NCI-H446 (cell line): ENCODE measurements at regions not wholly inside any gene's neighbourhood (a gene's known extent, or its start where the extent isn't known, plus 50 kb on each side); places are given as distances from the start of the nearest gene placed in this dataset.
A peak's percentile ranks its signal among the peaks of the same experiment; 100 is the strongest.

Experiments used
- DNase-seq, 2 experiments: peaks; one replicate each; lab custom pipeline; 2025; lab: John Stamatoyannopoulos, UW

DNA sequence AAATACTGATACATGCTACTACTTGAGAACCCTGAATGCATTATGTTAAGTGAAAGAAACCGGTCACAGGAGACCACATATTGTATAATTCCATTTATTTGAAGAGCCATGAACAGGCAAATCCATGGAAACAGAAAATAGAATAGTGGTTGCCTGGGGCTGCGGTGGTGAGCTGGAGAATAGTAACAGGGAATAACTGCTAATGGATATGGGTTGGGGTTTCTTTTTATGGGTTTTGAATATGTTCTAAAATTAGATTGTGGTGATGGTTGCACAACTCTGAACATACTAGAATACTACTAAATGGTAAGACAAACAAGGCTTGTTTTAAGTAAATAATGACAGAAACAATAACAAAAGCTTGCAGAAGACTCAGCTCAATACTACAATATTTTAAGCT, 293.0 kb downstream of the BTG1 start:
- DNase-seq, result no peak

DNA sequence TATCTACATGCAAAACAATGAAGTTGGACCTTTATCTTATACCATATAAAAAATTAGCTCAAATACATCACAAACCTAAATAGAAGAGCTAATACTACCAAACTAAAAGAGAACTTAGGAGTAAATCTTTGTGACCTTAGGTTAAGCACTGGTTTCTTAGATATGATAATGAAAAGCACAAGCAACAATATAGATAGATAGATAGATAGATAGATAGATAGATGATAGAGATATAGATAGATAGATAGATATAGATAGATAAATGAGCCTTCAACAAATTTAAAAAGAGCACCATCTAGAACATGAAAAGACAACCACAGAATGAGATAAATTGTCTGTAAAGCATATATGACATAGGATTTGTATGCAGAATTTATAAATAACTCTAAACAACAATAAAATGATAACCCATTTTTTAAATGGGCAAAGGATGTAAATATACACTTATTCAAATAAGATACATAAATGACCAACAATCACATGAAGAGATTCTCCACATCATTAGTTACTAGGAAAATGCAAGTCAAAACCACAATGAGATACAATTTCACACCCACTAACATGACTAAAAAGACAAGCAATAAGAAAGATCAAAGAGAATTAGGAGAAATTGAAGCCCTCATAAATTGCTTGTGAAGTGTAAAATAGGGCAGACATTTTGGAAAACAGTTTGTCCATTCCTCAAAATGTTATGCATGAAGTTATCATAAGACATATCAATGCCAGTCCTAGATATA, 293.7 kb downstream of the BTG1 start:
- no peak for DNase-seq

DNA sequence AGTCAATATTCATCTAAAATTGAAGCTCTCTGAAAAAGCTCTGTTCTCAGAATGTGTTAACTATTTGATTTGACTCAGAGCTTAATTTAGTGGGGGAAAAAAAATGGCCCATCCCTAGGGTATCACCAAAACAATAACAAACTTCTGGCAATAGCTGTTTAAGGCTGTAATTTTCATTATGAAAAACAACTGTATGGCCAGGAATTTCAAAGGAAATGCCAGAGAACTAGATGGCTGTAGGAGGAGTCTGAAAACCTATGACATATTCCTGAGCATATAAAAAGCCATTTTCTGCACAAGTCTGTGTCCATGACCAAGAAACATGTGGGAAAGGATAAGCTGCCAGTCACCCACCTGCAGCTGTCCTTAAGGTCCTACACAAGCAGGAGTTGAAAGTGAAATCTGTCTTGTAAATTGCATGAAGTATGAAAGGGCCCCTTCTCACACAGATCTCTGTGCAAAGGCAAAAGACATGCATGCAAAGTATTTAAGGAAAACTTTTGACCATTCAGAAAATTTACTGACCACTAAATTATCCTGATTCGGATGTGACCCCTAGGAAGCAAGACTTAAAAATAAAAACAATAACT, 299.1 kb downstream of the BTG1 start:
- no peak for DNase-seq

DNA sequence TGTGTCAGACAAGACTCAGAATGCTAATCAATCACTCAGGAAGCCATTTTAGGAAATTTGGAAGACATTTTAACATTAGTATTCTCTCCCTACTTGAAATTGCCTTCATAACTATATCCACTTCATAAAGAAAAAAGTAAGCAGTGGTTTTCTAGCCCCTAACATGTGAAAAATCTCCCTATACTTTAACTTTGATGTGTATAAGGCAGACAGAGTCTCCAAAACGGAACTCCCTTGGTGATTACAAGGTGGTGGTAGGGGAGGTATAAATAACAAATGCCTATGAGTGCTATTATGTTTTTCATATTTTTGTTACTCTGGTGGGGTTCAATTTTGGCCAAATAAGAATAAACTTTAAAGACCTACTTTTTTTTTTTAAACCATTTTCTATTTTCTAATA, 300.3 kb downstream of the BTG1 start:
- no peak for DNase-seq

DNA sequence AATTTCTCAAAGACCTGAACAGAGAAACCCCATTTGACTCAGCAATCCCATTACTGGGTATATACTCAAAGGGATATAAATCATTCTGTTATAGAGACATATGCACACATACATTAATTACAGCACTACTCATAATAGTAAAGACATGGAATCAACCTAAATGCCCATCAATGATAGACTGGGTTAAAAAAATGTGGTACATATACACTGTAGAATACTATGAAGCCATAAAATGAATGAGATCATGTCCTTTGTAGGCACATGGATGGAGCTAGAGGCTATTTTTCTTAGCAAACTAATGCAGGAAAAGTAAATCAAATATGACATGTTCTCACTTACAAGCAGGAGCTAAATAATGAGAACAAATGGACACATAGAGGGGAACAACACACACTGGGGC, 303.8 kb downstream of the BTG1 start:
- DNase-seq, result no peak

DNA sequence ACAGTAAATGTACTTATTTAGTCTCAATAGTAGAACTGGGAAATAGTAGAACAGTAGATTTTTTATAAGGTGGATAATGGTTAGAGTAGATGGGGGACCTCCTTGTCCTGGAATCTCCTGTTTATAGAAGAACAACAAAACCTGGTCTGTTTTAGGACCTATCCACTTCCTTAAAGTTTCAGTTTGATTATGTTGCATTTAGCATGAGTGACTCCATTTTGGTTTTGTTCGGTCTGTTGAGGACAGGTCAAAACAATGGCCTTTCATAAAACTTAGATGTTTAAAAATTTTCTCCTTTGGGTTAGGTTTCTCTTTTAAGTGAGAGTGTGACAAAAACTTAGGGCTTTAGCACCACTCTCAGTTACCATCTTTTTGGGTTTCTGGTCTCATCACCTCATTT, 308.9 kb downstream of the BTG1 start:
- DNase-seq, result no peak

DNA sequence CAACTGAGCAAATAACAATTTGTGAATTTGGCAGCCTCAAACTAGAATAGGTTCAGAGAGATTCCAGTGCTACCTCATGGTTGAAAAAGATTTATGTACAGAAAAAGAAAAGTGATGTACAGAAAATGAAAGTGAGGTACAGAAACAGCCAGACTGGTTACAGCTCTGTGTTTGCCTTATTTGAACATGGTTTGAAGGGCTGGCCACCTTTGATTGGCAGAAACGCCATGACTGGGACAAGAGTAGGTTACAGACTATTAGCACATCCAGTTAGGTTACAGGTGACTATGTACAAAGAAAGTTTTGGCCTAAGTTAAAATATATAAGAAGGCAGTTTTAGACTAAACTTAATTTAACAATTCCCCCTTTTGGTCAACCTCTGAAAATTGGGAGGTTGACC, 309.4 kb downstream of the BTG1 start:
- DNase-seq, result no peak

DNA sequence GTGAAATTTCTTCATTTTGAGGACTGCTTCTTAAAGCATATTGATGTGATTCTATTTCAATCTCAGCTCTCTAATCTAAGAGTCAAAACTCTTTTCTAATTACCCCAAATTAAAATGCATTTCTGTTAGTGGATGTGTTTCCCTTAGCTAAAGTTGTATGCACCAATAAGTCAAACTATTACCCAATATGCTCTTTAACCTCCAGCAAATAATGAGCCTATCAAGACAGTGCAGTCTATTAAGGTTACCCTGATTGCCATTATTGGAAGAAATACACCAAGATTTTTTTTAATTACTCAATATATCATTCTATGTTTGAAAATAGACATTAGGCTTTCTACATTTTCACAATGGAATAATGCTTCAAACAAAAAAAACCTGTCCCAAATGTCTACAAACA, 310.0 kb downstream of the BTG1 start:
- no peak for DNase-seq

DNA sequence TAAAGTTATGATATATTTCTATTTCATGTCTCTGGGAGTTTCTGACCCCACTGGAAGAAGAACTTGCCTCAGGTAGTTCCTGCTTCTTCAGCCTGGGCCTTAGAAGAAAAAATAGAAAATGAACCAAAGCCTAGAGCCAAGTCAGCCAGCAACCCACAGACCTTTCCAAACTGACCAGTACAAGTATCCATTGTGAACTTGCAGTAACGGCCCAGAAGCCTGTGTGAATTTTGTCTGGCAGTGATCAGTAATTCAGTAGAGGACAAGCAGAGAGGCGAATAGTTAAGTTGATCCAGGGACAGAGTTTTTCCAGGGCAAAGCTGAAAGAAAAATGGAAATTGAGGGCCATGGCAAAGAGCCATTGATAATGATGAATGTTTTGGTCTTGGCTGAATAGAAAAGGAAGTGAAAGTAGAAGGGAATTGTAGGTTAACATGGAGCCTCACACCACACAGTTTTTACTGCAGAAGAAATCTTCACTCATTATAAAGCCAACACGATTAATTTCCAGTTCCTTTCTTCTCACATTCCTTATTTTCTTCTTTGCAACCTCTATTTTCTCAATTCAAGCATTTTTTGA, 311.8 kb downstream of the BTG1 start:
- no peak for DNase-seq

DNA sequence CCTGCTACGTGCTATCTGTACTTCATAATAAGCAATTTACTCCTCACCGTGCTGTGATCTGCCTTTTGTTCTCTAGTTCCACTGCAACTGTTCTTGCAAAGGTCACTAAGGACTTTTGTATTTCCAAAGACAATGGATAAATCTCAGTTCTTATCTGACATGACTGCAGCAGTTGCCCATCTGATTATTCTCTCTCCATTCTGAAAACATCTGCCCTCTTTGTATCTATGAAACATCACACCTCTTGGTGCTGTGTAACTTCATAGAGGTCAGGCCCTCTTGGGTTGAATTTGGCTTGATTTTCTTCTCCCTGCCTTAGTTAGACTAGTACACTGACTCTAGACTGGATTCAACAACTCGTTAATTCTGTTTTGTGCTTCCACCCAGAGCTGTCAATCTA, 319.6 kb downstream of the BTG1 start:
- no peak for DNase-seq

DNA sequence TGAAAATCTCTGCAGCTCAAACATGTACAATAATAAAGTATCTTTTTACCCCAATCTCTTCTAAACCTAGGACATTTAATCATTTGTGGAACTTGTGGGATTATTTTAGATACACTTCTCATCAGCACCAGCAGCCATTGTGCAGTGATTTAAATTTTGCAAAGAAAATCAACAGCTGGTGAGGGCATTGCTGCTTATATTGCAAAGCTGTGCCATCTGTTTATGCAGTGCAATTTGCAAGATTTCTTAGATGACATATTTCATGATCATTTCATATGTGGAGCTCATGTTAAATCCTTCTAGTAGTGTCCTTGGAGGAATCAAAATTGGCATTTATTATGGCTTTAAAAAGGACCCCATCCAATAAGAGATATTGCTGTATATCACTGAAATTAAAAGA, 320.7 kb downstream of the BTG1 start:
- no peak for DNase-seq

DNA sequence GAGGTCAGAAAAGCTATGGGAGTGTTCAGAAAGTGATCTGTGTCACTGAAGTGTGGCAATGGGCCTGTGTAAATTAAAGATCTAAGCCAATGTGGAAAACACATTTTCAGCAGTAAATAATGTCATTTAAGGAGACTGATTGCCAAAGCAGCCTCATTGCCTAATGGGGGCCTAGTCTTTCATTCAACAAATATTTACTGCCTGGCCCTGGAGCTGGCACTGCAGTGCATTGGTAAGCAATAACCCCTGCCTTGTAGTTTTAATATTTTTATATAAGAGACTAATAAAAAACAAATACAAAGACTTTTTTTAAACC, 326.6 kb downstream of the BTG1 start:
- DNase-seq, result peak in 1 of 2 experiments; percentile 5

DNA sequence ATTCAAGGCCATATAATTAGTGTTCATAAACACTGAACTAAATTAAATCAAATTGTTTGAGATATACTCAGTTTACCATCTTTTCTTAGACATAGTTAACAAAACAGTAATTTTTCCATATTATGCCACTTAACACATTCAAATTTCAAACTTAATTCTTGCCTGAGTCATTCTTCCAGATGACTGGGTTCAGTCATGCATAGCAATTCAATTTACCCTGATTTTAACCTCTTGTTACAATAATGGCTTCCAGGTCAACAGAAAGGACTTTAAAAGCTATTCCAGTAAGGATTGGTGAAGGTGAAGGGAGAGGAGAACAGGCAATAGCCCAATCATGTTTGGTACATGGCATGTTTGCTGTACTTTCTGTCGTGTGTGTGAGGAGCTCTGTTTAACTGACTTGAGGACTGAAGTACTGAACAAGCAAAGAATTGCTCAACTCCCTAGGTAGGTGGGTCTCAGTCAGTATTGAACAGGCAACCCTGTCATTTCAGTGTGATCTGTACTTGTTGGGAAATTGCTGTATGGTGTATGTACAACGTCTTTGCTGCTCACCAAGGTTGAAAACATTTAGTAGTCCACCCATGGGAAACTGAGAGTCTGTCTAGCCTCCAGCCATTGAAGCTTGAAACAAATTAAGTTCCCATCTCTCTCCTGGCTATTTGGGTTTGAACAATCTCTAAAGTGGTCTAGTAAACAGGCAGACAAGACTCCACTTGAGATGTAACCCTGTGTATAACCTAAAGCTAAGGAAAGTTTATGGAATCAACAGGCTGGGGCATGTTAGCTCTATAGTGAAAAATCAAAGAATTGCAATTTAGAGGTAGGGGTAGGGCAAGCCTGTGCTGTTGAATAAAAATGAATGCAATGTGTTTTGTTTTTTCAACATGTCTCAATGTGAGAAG, 327.2 kb downstream of the BTG1 start:
- DNase-seq, result no peak

DNA sequence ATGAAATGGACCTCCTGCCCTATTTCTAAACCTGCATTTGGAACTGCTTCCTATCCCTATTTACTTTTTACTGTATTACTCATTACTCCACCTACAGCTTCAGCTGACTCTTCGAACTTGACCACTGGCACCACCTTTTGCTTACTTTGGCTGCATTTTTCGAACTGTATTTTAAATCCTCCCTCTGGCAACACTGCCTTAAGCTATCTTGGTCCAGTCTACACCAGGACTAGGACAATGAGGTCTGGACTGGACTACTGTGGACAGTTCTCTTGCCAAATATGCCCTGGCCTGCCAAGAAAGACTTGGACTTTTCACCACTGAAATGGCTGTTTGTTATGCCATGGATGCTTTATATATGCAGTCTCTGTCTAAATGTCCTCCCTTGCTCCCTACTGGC, 328.1 kb downstream of the BTG1 start:
- DNase-seq, result no peak

DNA sequence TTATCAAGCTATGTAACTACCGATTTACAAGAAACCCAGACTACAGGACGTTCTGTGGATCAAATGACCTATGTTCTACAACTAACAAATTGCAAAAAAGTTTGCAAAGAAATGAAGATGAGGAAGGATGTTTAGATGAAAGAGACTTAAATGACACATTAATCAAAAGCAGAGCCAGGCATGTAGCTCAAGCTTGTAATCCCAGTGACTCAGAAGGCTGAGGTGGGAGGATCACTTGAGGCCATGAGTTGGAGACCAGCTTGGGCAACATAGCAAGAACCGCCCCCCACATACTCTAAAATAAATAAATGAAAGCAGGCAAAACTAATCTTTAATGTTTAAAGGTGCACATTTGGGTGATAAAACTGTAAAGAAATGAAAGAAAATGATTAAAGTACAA, 331.9 kb downstream of the BTG1 start:
- DNase-seq, result no peak

DNA sequence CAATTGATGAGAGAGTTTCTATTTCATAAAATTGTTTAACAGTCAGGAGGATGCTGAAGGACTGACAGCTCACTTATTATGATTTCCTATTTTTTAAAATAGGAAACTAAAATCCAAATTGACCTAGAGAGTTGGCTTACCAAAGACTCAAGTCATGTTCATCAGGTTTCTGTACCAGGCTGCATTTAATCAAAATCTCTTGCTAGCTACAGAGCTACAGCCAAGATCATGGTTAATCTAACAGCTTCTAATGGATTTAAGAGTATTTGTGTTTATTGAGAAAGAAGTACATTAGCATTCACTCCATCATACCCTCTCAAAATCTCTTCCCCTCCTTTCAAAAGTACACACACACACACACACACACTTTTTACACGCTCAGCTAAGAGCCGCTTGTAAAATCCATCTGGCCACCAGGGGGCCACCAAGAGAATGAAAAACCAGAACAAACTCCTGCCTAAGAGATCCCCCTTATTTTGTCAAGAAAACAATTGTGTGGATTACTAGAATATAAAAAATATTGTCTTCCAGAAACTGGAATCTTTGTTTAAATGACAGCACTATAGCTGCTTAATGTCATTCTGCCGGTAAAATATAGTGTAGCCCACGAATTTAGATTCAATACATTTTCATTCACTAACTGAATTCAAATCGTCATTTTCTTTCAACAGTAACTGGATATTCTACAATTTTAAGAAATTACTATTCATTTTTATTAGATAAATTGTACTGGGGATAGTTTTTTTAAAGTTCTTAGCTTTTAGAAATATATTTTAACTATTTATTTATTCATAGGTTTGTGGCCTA, 334.0 kb downstream of the BTG1 start:
- DNase-seq, result peak in 1 of 2 experiments; percentile 53

DNA sequence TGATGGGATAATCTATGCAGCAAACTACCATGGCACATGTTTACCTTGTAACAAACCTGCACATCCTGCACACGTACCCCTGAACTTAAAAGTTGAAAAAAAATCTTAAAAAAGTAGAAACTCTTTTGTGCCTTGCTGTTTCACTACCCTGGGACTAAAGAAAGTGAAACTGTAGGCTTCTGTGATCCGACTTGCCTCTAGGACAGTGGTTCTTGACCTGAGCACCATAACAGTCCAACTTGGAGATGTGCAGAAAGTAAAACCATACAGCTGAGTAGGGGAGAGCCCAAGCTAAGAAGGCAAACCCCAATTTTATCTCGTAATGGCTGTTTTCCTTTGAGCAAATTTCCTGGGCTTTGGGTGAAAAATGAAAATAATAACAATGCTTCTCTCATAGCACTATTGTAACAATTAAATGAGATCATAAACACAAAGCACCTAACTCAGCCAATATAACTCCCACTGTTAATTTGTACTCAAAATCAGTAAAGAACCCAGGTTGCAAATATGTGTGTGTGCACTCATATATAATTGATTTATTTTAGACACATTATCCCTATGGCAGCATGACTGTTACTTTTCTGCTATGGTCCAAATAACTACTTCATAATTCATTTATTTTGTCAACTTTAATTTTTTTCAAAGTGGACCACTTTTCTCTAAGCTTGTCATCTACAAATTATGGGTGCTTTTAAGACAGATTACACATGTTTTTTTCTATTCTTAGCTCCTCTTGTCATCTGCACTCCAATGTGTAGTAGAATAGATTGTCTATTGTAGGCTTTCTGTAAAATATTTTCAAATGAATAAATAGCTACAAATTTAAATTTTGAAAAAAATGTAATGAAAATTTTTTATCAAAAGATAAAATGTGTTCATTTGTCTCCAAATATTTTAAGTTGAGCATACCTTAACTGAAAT, 334.9 kb downstream of the BTG1 start:
- DNase-seq, result no peak

DNA sequence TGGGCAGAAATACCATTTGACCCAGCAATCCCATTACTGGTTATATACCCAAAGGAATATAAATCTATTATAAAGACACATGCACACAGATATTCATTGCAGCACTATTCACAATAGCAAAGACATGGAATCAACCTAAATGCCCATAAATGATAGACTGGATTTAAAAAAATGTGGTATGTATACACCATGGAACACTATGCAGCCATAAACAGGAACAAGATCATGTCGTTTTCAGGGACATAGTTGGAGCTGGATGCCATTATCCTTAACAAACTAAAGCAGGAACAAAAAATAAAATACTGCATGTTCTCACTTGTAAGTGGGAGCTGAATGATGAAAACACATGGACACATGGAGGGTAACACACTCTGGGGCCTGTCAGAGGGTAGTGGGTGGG, 335.6 kb downstream of the BTG1 start:
- DNase-seq, result no peak

DNA sequence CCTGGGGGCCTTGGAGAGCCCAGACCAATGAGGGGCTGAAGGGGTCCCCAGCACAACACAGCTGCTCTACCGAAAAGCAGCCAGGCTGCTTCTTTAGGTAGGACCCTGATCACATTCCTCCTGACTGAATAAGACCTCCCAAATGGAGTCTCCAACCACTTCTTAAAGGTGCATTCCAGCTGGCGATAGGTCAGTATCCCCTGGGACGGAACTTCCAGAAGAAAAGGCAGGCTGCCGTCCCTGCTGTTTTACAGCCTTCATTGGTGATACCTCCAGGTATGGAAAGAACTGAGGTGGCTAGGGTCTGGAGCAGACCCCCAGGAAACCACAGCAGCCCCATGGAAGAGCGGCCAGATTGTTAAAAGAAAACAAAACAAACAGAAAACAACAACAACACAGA, 340.6 kb downstream of the BTG1 start:
- no peak for DNase-seq

DNA sequence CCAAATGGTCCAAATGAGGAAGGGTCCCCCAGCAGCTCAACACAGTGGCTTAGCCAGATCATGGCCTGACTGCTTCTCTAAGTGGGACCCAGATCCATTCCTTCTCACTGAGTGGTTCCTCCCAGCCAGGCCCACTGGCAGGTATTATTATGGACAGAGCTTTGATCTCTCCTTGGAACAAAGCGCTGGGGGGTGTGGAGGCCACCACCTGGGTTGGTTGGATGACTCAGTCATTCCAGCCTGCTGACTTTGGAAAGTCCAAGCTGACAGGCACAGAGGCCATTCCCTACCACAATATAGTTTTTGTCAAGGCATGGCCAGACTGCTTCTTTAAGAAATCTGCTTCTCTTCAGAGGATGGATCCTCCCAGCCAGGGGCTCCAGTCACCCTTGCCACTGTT, 341.1 kb downstream of the BTG1 start:
- no peak for DNase-seq

DNA sequence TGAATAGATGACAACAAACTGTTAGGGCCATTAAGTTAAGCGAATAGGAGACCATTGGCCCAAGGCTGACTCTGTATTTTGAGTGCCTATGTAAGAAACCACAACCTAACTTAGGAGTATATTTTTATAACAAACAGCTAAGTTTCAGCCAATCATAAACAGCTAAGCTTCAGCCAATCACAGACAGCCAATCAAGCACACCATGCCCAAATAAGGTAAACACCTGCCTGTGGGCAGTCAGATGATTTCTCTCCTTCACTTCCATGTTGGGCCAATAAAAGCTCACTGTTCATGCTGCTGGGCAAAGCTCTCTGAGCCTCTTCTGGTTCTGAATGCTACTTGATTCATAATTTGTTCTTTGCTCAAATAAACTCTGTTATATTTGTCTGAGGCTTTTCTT, 344.6 kb downstream of the BTG1 start:
- DNase-seq, result no peak
